ENCODE measurements at regions not wholly inside any gene's neighbourhood (a gene's known extent, or its start where the extent isn't known, plus 50 kb on each side); places are given as distances from the start of the nearest gene placed in this dataset.

DNA sequence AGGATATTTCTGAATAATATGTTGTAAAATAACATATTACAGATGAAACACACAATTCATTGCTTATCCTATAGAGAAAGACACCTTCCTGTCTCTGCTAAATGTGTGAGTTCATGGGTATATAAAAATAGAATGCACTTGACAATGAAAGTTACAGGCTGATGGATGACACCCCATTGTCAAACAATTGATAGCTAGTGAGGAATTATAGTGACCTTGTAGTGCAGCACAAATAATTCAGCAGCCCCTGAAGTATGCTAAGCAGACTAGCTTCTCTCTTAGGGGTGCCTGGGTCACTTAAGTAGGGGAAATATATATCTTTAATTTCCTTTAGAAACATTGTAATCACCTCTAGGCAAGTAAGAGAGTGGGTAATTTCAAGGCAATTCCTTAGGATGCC, 826.2 kb downstream of the CDH8 start:
- DNase-seq (ENCODE audit: low spot score in 2 of 2): no peak
- intact Hi-C loops (cut with DNase I): no loop called here
- H3K9me3 ChIP-seq: no peaks in the 10 kb centered on the region
- no peak overlapping the region for H3K27ac ChIP-seq
- no peaks in the 10 kb centered on the region for H3K4me1 ChIP-seq
- no peaks in the 10 kb centered on the region for H3K36me3 ChIP-seq
- H3K4me3 ChIP-seq: no peak overlapping the region
- H3K27me3 ChIP-seq: no peaks in the 10 kb centered on the region
- TF ChIP-seq, protein P1, sequence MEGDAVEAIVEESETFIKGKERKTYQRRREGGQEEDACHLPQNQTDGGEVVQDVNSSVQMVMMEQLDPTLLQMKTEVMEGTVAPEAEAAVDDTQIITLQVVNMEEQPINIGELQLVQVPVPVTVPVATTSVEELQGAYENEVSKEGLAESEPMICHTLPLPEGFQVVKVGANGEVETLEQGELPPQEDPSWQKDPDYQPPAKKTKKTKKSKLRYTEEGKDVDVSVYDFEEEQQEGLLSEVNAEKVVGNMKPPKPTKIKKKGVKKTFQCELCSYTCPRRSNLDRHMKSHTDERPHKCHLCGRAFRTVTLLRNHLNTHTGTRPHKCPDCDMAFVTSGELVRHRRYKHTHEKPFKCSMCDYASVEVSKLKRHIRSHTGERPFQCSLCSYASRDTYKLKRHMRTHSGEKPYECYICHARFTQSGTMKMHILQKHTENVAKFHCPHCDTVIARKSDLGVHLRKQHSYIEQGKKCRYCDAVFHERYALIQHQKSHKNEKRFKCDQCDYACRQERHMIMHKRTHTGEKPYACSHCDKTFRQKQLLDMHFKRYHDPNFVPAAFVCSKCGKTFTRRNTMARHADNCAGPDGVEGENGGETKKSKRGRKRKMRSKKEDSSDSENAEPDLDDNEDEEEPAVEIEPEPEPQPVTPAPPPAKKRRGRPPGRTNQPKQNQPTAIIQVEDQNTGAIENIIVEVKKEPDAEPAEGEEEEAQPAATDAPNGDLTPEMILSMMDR (IDR thresholded peaks at IDR 0.05): no peak

DNA sequence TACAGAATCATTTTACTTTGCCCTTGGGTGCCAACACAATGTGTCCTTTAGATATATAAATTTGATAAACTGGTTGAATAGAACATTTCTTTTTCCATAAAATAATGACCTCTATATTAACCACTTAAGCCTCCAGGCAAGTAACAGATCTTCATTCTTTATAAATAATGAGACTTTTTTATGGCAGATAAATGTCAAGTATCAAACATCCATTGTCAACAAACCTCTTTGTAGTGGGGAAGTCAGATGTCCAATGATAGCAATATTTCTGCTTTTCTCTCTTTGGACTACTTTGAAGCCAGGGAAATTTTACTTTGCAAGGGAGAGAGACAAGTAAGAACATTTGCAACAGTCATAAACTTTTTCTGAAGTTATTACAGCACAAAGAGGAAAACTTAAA, 841.2 kb downstream of the CDH8 start:
- Histone ChIP-seq H3K27me3 (no peaks in the 10 kb centered on the region), H3K9me3 (no peaks in the 10 kb centered on the region), H3K36me3 (no peaks in the 10 kb centered on the region), H3K27ac (no peak overlapping the region), H3K4me1 (no peaks in the 10 kb centered on the region), H3K4me3 (no peak overlapping the region)
- TF ChIP-seq, protein P1 (IDR thresholded peaks at IDR 0.05): no peak
- no peak for DNase-seq (ENCODE audit: low spot score in 2 of 2)
- intact Hi-C loops (cut with DNase I): no loop called here

DNA sequence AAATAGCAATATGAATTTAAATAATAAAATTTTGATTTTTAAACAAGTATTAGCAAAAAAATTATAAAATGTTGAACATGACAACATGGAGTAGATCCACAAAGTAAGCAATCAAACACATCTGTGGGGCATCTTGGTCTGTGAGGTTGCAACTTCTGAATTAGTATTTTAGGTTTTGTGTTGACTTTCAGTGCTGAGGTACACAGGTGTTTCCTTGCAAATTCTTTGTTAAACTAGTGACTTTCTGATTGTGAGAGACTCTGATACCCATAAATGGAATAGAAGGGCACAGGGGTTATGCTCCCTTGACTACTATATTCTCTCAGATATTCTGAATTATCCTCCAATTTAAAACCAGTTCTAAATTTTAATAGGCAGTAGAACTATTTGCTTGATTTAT, 841.7 kb downstream of the CDH8 start:
- no peaks in the 10 kb centered on the region for H3K36me3 ChIP-seq
- intact Hi-C loops (cut with DNase I): no loop called here
- no peak for DNase-seq (ENCODE audit: low spot score in 2 of 2)
- no peaks in the 10 kb centered on the region for H3K27me3 ChIP-seq
- TF ChIP-seq, protein P1 (IDR thresholded peaks at IDR 0.05): no peak
- no peaks in the 10 kb centered on the region for H3K9me3 ChIP-seq
- no peaks in the 10 kb centered on the region for H3K4me1 ChIP-seq
- H3K4me3 ChIP-seq: no peak overlapping the region
- H3K27ac ChIP-seq: no peak overlapping the region

DNA sequence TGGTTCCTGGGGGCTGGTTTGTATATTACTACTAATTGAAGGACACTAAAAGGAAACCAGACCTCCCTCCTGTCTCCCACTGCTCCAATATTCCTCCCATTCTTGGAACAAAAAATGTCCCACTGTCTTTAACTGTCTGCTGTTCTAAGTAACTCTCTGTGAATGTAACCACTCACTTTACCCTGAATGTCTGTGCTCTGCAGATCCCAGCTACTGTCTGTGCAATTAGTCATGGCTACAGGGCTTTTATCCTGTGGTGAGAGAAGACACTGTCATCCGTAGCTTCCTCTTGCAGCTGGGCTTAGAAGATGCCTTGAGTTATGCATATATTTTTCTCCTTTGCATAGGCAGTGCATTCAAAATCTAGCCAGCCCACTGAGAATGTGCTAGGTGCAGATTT, 853.8 kb downstream of the CDH8 start:
- H3K4me3 ChIP-seq: no peak overlapping the region
- H3K36me3 ChIP-seq: no peaks in the 10 kb centered on the region
- intact Hi-C loops (cut with DNase I): no loop called here
- H3K9me3 ChIP-seq: no peaks in the 10 kb centered on the region
- H3K4me1 ChIP-seq: no peaks in the 10 kb centered on the region
- H3K27ac ChIP-seq: no peak overlapping the region
- TF ChIP-seq, protein P1 (IDR thresholded peaks at IDR 0.05): no peak
- no peaks in the 10 kb centered on the region for H3K27me3 ChIP-seq
- DNase-seq (ENCODE audit: low spot score in 2 of 2): no peak

DNA sequence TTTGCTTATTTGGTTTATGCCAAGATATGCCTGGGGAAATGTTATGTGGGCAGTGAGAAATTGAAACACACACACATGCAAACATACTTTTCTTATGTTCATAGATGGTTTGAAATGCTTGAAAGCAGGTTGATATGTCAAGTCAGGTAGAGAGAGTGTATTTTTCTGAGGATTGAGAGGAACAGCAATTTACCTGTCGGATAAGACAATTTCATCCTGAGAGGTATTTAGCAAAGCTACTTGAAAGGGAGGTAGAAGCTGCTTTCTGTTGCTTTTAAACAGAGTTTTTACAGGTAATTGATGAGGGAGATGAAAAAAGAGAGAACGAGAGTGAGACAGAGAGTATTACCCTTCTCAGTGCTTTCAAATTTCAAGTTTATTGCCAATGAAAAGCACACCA, 854.3 kb downstream of the CDH8 start:
- Histone ChIP-seq H3K27ac (no peak overlapping the region), H3K9me3 (no peaks in the 10 kb centered on the region), H3K4me1 (no peaks in the 10 kb centered on the region), H3K4me3 (no peak overlapping the region), H3K36me3 (no peaks in the 10 kb centered on the region), H3K27me3 (no peaks in the 10 kb centered on the region)
- TF ChIP-seq, protein P1 (IDR thresholded peaks at IDR 0.05): no peak
- intact Hi-C loops (cut with DNase I): no loop called here
- no peak for DNase-seq (ENCODE audit: low spot score in 2 of 2)

DNA sequence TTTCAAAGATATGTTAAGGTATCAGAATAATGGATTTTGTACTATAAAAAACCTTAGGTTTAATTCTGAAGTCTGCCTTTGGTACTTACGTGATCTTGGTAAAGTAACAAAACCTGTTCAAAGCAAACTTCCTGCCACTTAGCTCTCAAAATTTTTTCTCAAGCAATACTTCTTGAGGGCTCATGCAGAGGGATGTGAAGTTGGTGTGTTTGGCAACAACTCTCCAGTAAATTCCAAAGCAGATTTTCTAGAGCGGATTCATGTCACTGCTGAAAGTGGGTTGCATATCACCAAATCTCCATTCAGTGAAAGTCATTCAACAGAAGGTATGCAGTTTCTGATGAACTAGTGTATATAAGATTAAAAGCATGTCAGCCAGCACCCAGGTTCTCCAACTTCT, 856.7 kb downstream of the CDH8 start:
- H3K4me1 ChIP-seq: no peaks in the 10 kb centered on the region
- no peaks in the 10 kb centered on the region for H3K36me3 ChIP-seq
- no peak overlapping the region for H3K4me3 ChIP-seq
- no peaks in the 10 kb centered on the region for H3K27me3 ChIP-seq
- no peaks in the 10 kb centered on the region for H3K9me3 ChIP-seq
- DNase-seq (ENCODE audit: low spot score in 2 of 2): no peak
- intact Hi-C loops (cut with DNase I): no loop called here
- TF ChIP-seq, protein P1 (IDR thresholded peaks at IDR 0.05): no peak
- H3K27ac ChIP-seq: no peak overlapping the region
